ENCODE measurements at regions not wholly inside any gene's neighbourhood (a gene's known extent, or its start where the extent isn't known, plus 50 kb on each side); places are given as distances from the start of the nearest gene placed in this dataset.

DNA sequence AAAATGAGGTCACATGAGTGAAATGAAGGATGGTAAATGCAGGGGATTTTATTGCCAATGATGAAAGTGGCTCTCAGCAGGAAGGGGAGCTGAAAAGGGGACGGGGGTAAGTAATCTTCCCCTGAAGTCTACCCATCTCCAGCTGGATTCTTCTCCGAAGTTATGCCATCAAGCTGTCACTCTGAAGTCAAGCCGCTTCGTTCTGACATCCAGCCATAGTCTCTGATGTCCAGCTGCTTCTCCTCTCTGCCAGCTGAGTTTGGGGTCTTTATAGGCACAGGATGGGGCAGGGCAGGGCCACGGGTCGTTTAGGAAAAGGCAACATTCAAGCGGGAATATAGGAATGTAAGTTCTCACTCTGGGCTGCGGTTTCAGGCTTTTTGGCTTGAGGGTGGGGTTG, 181.9 kb upstream of the ANO3 start:
- Histone ChIP-seq H3K4me3 (ENCODE audit: insufficient read length, low read depth) (no peak overlapping the region), H3K4me1 (ENCODE audit: insufficient read depth, insufficient read length) (no peaks in the 10 kb centered on the region), H3K9me3 (ENCODE audit: insufficient read depth, low read length) (no peaks in the 10 kb centered on the region), H3K9ac (ENCODE audit: insufficient read length, low read depth) (no peak overlapping the region), H3K27me3 (ENCODE audit: insufficient read depth, insufficient read length) (no peaks in the 10 kb centered on the region), H3K36me3 (ENCODE audit: insufficient read depth, insufficient read length, low read length) (no peaks in the 10 kb centered on the region)
- no peak for DNase-seq (ENCODE audit: low read depth, low spot score)
- TF ChIP-seq YY1 (IDR thresholded peaks at IDR 0.05; ENCODE audit: insufficient read depth, insufficient read length) (no peak), SUZ12 (IDR thresholded peaks at IDR 0.05; ENCODE audit: extremely low read depth, insufficient read depth, insufficient read length) (no peak), ZNF274 (IDR thresholded peaks at IDR 0.05; ENCODE audit: low read depth, low read length) (no peak)

DNA sequence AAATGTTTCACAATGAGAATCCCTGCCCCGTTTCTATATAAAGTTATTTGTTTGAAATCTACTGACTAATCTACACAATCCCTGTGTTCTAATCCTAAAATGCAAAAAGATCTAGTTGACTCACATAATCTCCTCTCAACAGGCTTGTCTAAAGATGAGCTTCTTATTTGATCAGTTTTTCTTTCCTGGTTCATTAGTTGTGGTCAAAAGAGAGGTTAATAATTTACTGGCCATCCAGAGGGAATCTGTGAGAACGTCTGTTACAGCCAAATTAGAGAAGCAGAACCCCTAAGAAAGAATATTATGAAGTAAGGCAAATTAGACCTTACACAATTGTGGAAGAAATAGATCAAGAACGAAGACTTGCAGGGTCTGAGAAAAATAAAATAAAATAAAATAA, 173.7 kb upstream of the ANO3 start:
- H3K36me3 ChIP-seq (ENCODE audit: insufficient read depth, insufficient read length, low read length) = no peaks in the 10 kb centered on the region
- no peak overlapping the region for H3K9ac ChIP-seq (ENCODE audit: insufficient read length, low read depth)
- no peaks in the 10 kb centered on the region for H3K4me1 ChIP-seq (ENCODE audit: insufficient read depth, insufficient read length)
- no peaks in the 10 kb centered on the region for H3K27me3 ChIP-seq (ENCODE audit: insufficient read depth, insufficient read length)
- H3K4me3 ChIP-seq (ENCODE audit: insufficient read length, low read depth) = no peak overlapping the region
- no peak for TF ChIP-seq YY1 (IDR thresholded peaks at IDR 0.05; ENCODE audit: insufficient read depth, insufficient read length)
- DNase-seq (ENCODE audit: low read depth, low spot score) = no peak
- no peaks in the 10 kb centered on the region for H3K9me3 ChIP-seq (ENCODE audit: insufficient read depth, low read length)

DNA sequence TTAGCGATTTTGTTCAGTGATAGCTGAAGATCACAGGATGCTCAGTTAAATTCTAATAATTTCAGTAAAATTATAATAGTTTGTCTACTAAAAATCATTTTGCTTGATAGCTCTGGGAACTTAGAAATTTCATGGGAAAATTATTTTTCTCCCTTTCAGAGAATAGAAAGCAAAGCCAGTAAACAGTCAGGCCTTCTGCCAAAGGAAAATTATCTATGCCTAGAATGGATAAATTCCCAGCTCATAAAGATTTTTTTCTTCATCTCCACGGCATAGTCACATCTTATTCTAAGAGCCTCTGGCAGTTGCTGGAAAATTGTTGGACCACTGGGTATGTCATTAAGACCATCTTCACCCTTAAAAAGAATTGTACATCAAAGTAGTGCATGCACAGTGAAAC, 169.6 kb upstream of the ANO3 start:
- Histone ChIP-seq H3K36me3 (ENCODE audit: insufficient read depth, insufficient read length, low read length) (no peaks in the 10 kb centered on the region), H3K27me3 (ENCODE audit: insufficient read depth, insufficient read length) (no peaks in the 10 kb centered on the region), H3K4me1 (ENCODE audit: insufficient read depth, insufficient read length) (no peaks in the 10 kb centered on the region), H3K9ac (ENCODE audit: insufficient read length, low read depth) (no peak overlapping the region), H3K9me3 (ENCODE audit: insufficient read depth, low read length) (no peaks in the 10 kb centered on the region), H3K4me3 (ENCODE audit: insufficient read length, low read depth) (no peak overlapping the region)
- TF ChIP-seq YY1 (IDR thresholded peaks at IDR 0.05; ENCODE audit: insufficient read depth, insufficient read length) (no peak), ZNF274 (IDR thresholded peaks at IDR 0.05; ENCODE audit: low read depth, low read length) (no peak), SUZ12 (IDR thresholded peaks at IDR 0.05; ENCODE audit: extremely low read depth, insufficient read depth, insufficient read length) (no peak)
- DNase-seq (ENCODE audit: low read depth, low spot score) = no peak

DNA sequence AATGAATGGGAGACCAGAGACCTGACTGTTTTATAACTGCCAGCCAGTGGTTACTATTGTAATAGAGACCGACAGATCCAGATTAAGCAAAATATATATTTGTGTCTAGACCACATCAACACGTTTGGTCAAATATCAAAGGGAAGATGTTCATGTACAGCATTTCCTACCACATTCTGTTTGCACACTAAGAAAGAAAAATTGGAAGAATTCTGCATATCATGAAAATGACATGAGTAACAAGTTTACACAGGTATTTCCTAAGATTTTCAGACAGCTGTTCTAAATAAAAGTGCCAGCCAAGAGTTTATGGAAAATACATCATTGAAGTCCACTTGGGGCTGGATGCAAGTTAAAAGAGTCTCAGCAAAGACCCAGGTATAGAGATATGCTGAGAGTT, 145.5 kb upstream of the ANO3 start:
- Histone ChIP-seq H3K4me1 (ENCODE audit: insufficient read depth, insufficient read length) (no peaks in the 10 kb centered on the region), H3K27me3 (ENCODE audit: insufficient read depth, insufficient read length) (no peaks in the 10 kb centered on the region), H3K4me3 (ENCODE audit: insufficient read length, low read depth) (no peak overlapping the region), H3K36me3 (ENCODE audit: insufficient read depth, insufficient read length, low read length) (no peaks in the 10 kb centered on the region), H3K9me3 (ENCODE audit: insufficient read depth, low read length) (no peaks in the 10 kb centered on the region), H3K9ac (ENCODE audit: insufficient read length, low read depth) (no peak overlapping the region)
- no peak for TF ChIP-seq YY1 (IDR thresholded peaks at IDR 0.05; ENCODE audit: insufficient read depth, insufficient read length)
- TF ChIP-seq SUZ12 (IDR thresholded peaks at IDR 0.05; ENCODE audit: extremely low read depth, insufficient read depth, insufficient read length) = no peak
- no peak for TF ChIP-seq ZNF274 (IDR thresholded peaks at IDR 0.05; ENCODE audit: low read depth, low read length)
- no peak for DNase-seq (ENCODE audit: low read depth, low spot score)

DNA sequence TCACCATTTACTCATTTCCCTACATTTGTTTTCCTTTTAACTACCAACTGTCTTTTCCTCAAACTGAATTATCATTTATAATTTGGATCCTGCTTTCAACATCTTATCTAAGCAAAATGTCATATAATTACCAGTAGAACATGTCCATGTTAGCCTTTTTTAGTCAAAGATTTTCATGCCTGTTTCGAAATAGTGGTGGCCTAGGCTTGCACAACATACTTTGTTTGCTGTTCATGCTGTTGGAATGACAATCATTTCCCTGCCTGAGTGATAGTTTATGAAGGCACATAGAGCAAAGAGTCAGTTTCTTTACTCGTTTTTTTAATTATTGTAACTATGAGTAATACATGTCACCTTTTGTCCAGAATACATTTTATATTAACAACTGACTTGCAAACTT, 144.3 kb upstream of the ANO3 start:
- Histone ChIP-seq H3K9ac (ENCODE audit: insufficient read length, low read depth) (no peak overlapping the region), H3K27me3 (ENCODE audit: insufficient read depth, insufficient read length) (no peaks in the 10 kb centered on the region), H3K9me3 (ENCODE audit: insufficient read depth, low read length) (no peaks in the 10 kb centered on the region), H3K4me1 (ENCODE audit: insufficient read depth, insufficient read length) (no peaks in the 10 kb centered on the region), H3K36me3 (ENCODE audit: insufficient read depth, insufficient read length, low read length) (no peaks in the 10 kb centered on the region), H3K4me3 (ENCODE audit: insufficient read length, low read depth) (no peak overlapping the region)
- DNase-seq (ENCODE audit: low read depth, low spot score) = no peak
- TF ChIP-seq ZNF274 (IDR thresholded peaks at IDR 0.05; ENCODE audit: low read depth, low read length) (no peak), SUZ12 (IDR thresholded peaks at IDR 0.05; ENCODE audit: extremely low read depth, insufficient read depth, insufficient read length) (no peak), YY1 (IDR thresholded peaks at IDR 0.05; ENCODE audit: insufficient read depth, insufficient read length) (no peak)

DNA sequence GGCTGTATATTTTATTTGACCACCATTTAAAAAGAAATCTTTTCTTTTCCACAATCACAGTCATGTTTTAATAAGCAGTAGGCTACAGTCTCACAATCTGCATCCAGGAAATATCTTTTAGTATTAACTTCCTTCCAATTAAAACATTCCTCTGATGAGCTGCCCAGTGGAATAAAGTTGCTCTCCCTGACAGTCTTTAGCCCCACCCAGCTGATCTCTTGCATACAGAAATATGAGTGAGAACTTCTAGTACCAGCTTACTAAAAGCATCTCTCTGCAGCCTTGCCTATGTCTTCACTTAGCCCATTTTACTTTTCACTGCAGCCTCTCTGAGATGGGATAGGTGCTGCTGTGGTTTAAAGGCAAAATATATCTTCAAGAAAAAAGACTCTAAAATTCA, 143.4 kb upstream of the ANO3 start:
- TF ChIP-seq YY1 (IDR thresholded peaks at IDR 0.05; ENCODE audit: insufficient read depth, insufficient read length) (no peak), ZNF274 (IDR thresholded peaks at IDR 0.05; ENCODE audit: low read depth, low read length) (no peak), SUZ12 (IDR thresholded peaks at IDR 0.05; ENCODE audit: extremely low read depth, insufficient read depth, insufficient read length) (no peak)
- Histone ChIP-seq H3K27me3 (ENCODE audit: insufficient read depth, insufficient read length) (no peaks in the 10 kb centered on the region), H3K4me3 (ENCODE audit: insufficient read length, low read depth) (no peak overlapping the region), H3K4me1 (ENCODE audit: insufficient read depth, insufficient read length) (no peaks in the 10 kb centered on the region), H3K9me3 (ENCODE audit: insufficient read depth, low read length) (no peaks in the 10 kb centered on the region), H3K36me3 (ENCODE audit: insufficient read depth, insufficient read length, low read length) (no peaks in the 10 kb centered on the region), H3K9ac (ENCODE audit: insufficient read length, low read depth) (no peak overlapping the region)
- no peak for DNase-seq (ENCODE audit: low read depth, low spot score)

DNA sequence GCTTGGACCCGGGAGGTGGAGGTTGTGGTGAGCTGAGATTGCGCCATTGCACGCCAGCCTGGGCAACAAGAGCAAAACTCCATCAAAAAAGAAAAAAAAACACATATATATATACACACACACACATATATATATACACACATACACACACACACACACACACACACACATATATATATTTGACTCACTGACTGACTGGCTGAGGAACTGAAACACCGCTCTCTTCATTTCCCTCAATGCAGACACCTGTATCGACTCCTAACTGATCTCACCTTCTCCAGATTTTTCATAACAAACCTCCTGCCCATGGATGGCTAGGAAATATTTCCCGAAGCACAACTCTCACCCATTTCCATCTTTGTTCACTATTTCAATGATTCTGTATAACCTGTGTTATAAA, 140.7 kb upstream of the ANO3 start:
- no peaks in the 10 kb centered on the region for H3K36me3 ChIP-seq (ENCODE audit: insufficient read depth, insufficient read length, low read length)
- TF ChIP-seq ZNF274 (IDR thresholded peaks at IDR 0.05; ENCODE audit: low read depth, low read length) (no peak), YY1 (IDR thresholded peaks at IDR 0.05; ENCODE audit: insufficient read depth, insufficient read length) (no peak), SUZ12 (IDR thresholded peaks at IDR 0.05; ENCODE audit: extremely low read depth, insufficient read depth, insufficient read length) (no peak)
- no peaks in the 10 kb centered on the region for H3K4me1 ChIP-seq (ENCODE audit: insufficient read depth, insufficient read length)
- H3K9ac ChIP-seq (ENCODE audit: insufficient read length, low read depth) = no peak overlapping the region
- H3K27me3 ChIP-seq (ENCODE audit: insufficient read depth, insufficient read length) = no peaks in the 10 kb centered on the region
- DNase-seq (ENCODE audit: low read depth, low spot score) = no peak
- no peaks in the 10 kb centered on the region for H3K9me3 ChIP-seq (ENCODE audit: insufficient read depth, low read length)
- H3K4me3 ChIP-seq (ENCODE audit: insufficient read length, low read depth) = no peak overlapping the region

All from NT2/D1 (cell line).